Astrocyte of the cerebellum (primary cell): ENCODE measurements at regions not wholly inside any gene's neighbourhood (a gene's known extent, or its start where the extent isn't known, plus 50 kb on each side); places are given as distances from the start of the nearest gene placed in this dataset.

Experiments
- DNase-seq: peaks from one replicate; pipeline ENCODE4 v3.0.0-alpha.2; 2011; ENCODE audit warnings: low read depth
- H3K4me3 ChIP-seq: 2 replicates; pipeline ENCODE4 v1.5.1; 2011; ENCODE audit warnings: mild to moderate bottlenecking, low read depth, low read length, moderate library complexity
- in situ Hi-C: cut with HindIII; loops from 2 replicates; pipeline ENCODE4 v1.10.0; 2017; ENCODE audit warnings: low sequenced_read_pairs
- TF ChIP-seq, protein P1 (sequence below): IDR thresholded peaks from 2 replicates; pipeline ENCODE4 v1.5.1; 2012; ENCODE audit warnings: low read length, low read depth, moderate library complexity, mild to moderate bottlenecking; ENCODE audit errors: missing control alignments

DNA sequence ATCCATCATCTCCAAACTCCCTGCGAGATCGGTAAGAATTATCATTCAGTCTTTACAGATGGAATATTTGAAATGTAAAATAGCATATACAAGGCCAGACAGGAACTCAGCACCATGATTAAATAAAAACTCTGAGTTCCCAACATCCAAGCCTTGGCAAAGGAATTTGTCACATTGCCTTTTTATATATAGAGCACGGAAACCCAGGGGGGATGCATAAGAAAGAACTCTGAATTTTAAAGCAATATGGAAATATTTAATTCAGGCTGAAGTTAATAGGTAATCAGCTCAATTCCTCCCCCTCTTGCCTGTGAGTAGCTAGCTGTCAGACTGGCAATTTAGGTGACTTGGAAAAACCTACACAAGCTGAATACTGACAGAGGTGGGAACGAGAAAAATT is 217.9 kb upstream of the KCNMB2 start:
- TF ChIP-seq, protein P1, sequence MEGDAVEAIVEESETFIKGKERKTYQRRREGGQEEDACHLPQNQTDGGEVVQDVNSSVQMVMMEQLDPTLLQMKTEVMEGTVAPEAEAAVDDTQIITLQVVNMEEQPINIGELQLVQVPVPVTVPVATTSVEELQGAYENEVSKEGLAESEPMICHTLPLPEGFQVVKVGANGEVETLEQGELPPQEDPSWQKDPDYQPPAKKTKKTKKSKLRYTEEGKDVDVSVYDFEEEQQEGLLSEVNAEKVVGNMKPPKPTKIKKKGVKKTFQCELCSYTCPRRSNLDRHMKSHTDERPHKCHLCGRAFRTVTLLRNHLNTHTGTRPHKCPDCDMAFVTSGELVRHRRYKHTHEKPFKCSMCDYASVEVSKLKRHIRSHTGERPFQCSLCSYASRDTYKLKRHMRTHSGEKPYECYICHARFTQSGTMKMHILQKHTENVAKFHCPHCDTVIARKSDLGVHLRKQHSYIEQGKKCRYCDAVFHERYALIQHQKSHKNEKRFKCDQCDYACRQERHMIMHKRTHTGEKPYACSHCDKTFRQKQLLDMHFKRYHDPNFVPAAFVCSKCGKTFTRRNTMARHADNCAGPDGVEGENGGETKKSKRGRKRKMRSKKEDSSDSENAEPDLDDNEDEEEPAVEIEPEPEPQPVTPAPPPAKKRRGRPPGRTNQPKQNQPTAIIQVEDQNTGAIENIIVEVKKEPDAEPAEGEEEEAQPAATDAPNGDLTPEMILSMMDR = no peak
- in situ Hi-C loops = no loop called here
- DNase-seq = no peak
- no peak overlapping the region for H3K4me3 ChIP-seq

DNA sequence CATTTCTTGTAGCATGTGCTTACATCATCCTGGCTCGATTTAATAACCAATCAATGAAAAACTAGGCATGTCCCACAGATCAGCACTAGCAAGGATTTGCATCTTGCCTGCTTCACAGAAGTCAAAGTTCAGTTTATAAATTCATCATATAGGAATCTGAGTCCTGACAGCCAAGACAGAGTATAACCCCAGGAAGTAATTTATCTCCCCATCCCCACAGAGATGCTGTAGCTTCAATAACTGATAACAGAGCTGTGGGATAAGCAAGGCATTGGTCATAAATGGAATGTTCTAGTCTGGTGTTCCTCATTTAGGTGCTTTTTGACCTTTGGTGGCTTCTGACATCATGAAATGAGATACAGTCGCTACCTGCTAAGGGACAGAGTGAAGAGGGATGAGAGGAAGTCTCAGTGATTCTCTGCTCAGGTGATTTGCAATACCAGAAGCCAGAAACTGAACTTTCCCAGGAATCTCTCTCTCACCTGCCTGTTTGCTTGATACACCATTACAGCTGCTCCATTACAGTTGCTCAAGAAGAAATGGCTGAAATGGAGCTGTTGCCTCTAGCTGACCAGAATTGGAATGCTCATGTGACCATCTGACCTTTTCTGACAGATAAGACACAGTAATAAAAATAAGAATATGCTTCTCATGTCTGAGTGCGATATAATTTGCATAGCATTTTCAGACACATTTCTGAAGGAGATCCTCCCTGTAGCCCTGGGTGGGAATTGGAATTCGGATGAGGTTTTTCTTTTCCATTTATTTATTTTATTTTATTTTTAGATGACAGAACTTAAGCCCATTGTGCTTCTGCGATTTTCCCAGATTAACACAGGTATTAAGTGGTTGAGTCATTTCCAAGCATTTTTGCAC is 217.1 kb upstream of the KCNMB2 start:
- in situ Hi-C loops = no loop called here
- no peak overlapping the region for H3K4me3 ChIP-seq
- no peak for DNase-seq
- TF ChIP-seq, protein P1 = no peak

DNA sequence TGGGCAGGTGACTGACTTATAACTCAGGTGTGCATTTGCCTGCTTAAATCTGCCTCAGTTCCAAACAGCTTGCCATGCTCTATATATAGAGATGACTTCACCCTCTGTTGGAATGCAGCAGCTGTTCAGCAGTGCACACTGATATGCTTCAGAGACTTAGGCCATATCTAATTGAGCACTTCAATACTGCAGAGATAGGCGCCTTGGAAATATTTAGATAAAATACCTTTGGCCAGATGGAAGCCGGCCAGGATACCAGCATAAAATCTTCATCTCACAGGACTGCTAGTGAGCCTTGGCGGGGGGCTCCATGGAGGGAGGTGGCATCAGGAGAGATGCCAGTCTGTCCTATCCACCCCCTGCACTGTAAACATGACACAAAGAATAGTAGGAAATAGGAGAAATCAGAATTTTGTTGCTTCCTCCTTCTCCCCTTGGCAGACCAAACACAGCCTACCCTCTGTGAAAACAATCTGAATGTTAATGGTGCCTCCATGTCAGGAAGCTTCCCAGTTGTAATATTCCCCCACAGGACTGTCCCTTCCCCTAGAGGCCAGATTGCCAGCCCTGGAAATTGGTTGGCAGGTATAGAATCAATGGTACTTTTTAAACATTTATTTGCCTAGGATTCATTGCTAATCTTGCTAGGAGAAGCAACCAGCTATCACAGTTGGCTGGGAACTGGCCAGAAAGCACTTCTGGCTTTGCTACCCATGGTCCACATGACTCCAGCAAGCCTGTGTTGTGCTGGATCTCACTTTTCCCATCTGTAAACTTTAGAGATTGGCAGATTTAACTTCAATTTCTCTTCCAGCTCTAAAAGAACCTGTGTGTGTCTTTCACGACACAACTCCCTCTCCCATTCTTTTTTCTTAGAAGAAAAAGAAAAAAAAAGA is 215.5 kb upstream of the KCNMB2 start:
- no peak overlapping the region for H3K4me3 ChIP-seq
- TF ChIP-seq, protein P1 = no peak
- in situ Hi-C loops = no loop called here
- DNase-seq = peak; percentile 60

DNA sequence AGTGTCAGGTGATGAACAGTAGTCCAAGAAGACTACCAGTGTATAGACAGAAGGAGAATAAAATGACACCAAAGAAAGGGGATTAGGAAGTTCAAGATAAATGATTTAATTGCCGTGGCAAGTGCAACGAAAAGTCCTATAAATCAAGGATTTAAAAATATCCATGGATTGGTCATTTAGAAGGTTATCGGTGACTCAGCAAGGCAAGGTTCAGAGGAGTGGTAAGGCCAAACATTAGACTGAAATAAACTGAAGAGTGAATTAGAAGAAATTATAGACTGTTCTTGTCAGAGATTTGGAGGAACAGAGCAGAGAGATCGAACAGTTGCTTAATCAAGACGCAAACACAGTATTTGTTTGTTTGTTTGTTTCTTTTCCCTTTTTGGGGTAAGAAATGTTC is 211.9 kb upstream of the KCNMB2 start:
- TF ChIP-seq, protein P1 = no peak
- H3K4me3 ChIP-seq = no peak overlapping the region
- DNase-seq = no peak
- in situ Hi-C loops = no loop called here

DNA sequence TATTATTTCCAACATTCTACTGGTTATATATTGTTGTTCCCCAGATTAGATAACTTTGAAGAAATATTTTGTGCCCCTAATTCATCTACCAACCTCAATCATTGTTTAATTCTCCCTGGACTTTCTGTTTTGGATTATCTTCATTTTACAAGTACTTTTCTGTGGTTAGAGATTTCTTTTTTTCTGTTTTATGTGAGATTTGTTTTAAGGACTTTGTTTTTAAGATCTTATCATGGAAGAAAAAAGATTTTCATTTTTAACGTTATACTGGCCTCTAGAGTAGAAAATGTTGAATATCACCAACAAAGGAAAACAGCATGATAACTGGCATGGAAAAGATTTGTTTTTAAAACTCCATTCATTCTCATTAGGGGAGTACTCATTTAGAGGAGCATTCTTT is 210.9 kb upstream of the KCNMB2 start:
- TF ChIP-seq, protein P1 = no peak
- peak; percentile 47 for DNase-seq
- no peak overlapping the region for H3K4me3 ChIP-seq
- in situ Hi-C loops = loop anchor here (25.0 kb wide), 1 partner anchor 1138 kb away; the partner anchor contains the start of gene TBL1XR1

DNA sequence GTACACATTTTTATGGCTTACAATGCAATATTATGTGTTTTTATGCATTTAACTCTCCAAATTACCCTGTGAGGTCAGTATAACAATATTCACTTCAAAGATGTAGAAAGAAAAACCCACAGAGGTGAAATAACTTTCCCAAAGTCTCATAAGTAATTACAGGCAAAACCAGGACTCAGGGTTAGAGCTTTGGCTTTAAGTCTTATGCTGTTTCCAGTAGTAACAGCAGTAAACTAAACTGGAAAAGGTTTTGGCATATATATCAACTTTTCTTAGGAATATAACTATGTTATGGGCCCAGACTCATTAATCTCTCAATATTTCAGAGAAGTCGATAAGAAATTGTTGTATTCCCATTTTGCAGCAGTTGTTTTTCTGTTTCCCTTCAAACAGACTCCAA is 206.3 kb upstream of the KCNMB2 start:
- TF ChIP-seq, protein P1 = no peak
- no peak for DNase-seq
- in situ Hi-C loops = loop anchor here (25.0 kb wide), 1 partner anchor 1143 kb away; the partner anchor contains the start of gene TBL1XR1
- H3K4me3 ChIP-seq = no peak overlapping the region
